Liver (tissue), 3 donors: ENCODE measurements at regions not wholly inside any gene's neighbourhood (a gene's known extent, or its start where the extent isn't known, plus 50 kb on each side); places are given as distances from the start of the nearest gene placed in this dataset.

ENCODE experiments used
- JUND ChIP-seq, 2 donors: IDR thresholded peaks; 2 replicates each; pipeline ENCODE4 v1.6.1; 2016; ENCODE audit warnings: antibody characterized with exemption in 2 of 2
- RAD21 ChIP-seq, 2 donors: IDR thresholded peaks; 2 replicates each; pipeline ENCODE4 v1.6.1; 2016; ENCODE audit warnings: antibody characterized with exemption in 2 of 2, mild to moderate bottlenecking in 2 of 2
- SP1 ChIP-seq: IDR thresholded peaks from 2 replicates; pipeline ENCODE4 v1.6.1; 2018; ENCODE audit warnings: antibody characterized with exemption, mild to moderate bottlenecking
- TAF1 ChIP-seq: conservative IDR thresholded peaks from 2 replicates; pipeline ENCODE4 v1.6.1; 2016; ENCODE audit warnings: antibody characterized with exemption, mild to moderate bottlenecking
- TF ChIP-seq, protein P1 (sequence below): IDR thresholded peaks from 2 replicates; pipeline ENCODE4 v1.6.1; 2016; ENCODE audit warnings: antibody characterized with exemption
- TF ChIP-seq, protein P2 (sequence below): fragments of 150-350 bp; IDR thresholded peaks from 2 replicates; pipeline ENCODE4 v1.5.1; 2017; ENCODE audit warnings: improper control_type of control experiment, low read depth, low read length; ENCODE audit not compliant: missing input control
- TF ChIP-seq, protein P3 (sequence below): IDR thresholded peaks from 2 replicates; pipeline ENCODE4 v1.6.1; 2016; ENCODE audit warnings: antibody characterized with exemption
- donor health status: healthy.
- donor health status: healthy.

DNA sequence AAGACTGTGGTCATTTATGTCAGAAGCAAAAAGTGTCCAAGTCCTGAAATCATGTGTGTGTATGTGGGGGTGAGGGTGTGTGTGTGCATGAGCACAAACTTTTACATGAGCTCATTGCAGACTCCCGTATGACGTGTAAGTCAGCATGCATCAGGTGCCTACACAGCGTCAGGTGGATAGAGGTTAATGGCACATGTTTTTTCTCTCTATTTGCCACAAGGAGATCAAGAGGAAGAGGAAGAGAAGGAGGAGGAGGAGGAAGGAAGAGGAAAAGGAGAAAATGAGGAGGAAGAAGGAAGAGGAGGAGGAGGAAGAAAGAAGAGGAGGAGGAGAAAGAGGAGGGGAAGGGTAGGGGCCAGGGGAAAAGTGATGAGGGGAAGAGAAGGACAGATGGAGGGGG, 178.0 kb upstream of the DYNLRB2 start:
- TF ChIP-seq SP1 (no peak), TAF1 (no peak), RAD21 (IDR thresholded peaks at IDR 0.05) (no peak), JUND (IDR thresholded peaks at IDR 0.05) (no peak)
- TF ChIP-seq, protein P1, sequence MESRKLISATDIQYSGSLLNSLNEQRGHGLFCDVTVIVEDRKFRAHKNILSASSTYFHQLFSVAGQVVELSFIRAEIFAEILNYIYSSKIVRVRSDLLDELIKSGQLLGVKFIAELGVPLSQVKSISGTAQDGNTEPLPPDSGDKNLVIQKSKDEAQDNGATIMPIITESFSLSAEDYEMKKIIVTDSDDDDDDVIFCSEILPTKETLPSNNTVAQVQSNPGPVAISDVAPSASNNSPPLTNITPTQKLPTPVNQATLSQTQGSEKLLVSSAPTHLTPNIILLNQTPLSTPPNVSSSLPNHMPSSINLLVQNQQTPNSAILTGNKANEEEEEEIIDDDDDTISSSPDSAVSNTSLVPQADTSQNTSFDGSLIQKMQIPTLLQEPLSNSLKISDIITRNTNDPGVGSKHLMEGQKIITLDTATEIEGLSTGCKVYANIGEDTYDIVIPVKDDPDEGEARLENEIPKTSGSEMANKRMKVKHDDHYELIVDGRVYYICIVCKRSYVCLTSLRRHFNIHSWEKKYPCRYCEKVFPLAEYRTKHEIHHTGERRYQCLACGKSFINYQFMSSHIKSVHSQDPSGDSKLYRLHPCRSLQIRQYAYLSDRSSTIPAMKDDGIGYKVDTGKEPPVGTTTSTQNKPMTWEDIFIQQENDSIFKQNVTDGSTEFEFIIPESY = no peak
- TF ChIP-seq, protein P2, sequence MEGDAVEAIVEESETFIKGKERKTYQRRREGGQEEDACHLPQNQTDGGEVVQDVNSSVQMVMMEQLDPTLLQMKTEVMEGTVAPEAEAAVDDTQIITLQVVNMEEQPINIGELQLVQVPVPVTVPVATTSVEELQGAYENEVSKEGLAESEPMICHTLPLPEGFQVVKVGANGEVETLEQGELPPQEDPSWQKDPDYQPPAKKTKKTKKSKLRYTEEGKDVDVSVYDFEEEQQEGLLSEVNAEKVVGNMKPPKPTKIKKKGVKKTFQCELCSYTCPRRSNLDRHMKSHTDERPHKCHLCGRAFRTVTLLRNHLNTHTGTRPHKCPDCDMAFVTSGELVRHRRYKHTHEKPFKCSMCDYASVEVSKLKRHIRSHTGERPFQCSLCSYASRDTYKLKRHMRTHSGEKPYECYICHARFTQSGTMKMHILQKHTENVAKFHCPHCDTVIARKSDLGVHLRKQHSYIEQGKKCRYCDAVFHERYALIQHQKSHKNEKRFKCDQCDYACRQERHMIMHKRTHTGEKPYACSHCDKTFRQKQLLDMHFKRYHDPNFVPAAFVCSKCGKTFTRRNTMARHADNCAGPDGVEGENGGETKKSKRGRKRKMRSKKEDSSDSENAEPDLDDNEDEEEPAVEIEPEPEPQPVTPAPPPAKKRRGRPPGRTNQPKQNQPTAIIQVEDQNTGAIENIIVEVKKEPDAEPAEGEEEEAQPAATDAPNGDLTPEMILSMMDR = no peak
- TF ChIP-seq, protein P3, sequence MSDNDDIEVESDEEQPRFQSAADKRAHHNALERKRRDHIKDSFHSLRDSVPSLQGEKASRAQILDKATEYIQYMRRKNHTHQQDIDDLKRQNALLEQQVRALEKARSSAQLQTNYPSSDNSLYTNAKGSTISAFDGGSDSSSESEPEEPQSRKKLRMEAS = no peak
